GM06990 (cell line): ENCODE measurements at regions not wholly inside any gene's neighbourhood (a gene's known extent, or its start where the extent isn't known, plus 50 kb on each side); places are given as distances from the start of the nearest gene placed in this dataset.

Source experiments
- DNase-seq: peaks from one replicate; pipeline ENCODE4 v3.0.0-alpha.2; 2011; ENCODE audit not compliant: insufficient read length; ENCODE audit errors: extremely low read depth
- H3K27me3 ChIP-seq: replicated peaks from 2 replicates; pipeline ENCODE4 v1.6.0; 2011; ENCODE audit warnings: low read length; ENCODE audit not compliant: control insufficient read depth, insufficient read depth
- H3K36me3 ChIP-seq: 2 replicates; pipeline ENCODE4 v1.5.1; 2011; ENCODE audit warnings: low read length; ENCODE audit not compliant: control insufficient read depth, insufficient read depth
- H3K4me3 ChIP-seq: replicated peaks from 2 replicates; pipeline ENCODE4 v1.5.1; 2011; ENCODE audit warnings: low read depth, mild to moderate bottlenecking, control low read depth, low read length
- CTCF ChIP-seq: IDR thresholded peaks from 2 replicates; pipeline ENCODE4 v1.5.1; 2011; ENCODE audit warnings: low read length, control low read depth, mild to moderate bottlenecking, inconsistent platforms; ENCODE audit not compliant: insufficient read depth, poor library complexity, severe bottlenecking

- no peak overlapping the region for H3K4me3 ChIP-seq
- H3K27me3 ChIP-seq: peaks cover 2% of the 10 kb centered on the region
- H3K36me3 ChIP-seq: no peaks in the 10 kb centered on the region
- DNase-seq: no peak
- no peak for TF ChIP-seq CTCF
These were observed 74.7 kb downstream of the PSMG1 start for GRCh38 chr21:39108291-39109162.

- no peaks in the 10 kb centered on the region for H3K36me3 ChIP-seq
- TF ChIP-seq CTCF: no peak
- H3K27me3 ChIP-seq: peaks cover 2% of the 10 kb centered on the region
- no peak overlapping the region for H3K4me3 ChIP-seq
- DNase-seq: no peak
These were observed 75.5 kb downstream of the PSMG1 start for GRCh38 chr21:39107739-39108138.

- Histone ChIP-seq H3K4me3 (no peak overlapping the region), H3K36me3 (no peaks in the 10 kb centered on the region), H3K27me3 (peaks cover 2% of the 10 kb centered on the region)
- TF ChIP-seq CTCF: no peak
- no peak for DNase-seq
These were observed 76.3 kb downstream of the PSMG1 start for GRCh38 chr21:39106881-39107462.

GRCh38 chr21:39105836-39106235 is 77.4 kb downstream of the PSMG1 start:
- no peak for TF ChIP-seq CTCF
- Histone ChIP-seq H3K4me3 (no peak overlapping the region), H3K27me3 (peaks cover 2% of the 10 kb centered on the region), H3K36me3 (no peaks in the 10 kb centered on the region)
- DNase-seq: no peak

GRCh38 chr21:39105341-39105765 is 77.9 kb downstream of the PSMG1 start:
- no peak for DNase-seq
- Histone ChIP-seq H3K36me3 (no peaks in the 10 kb centered on the region), H3K27me3 (peaks cover 2% of the 10 kb centered on the region), H3K4me3 (no peak overlapping the region)
- no peak for TF ChIP-seq CTCF
